ENCODE measurements at regions not wholly inside any gene's neighbourhood (a gene's known extent, or its start where the extent isn't known, plus 50 kb on each side); places are given as distances from the start of the nearest gene placed in this dataset.

GRCh38 chr6:71077655-71078054 is 120.8 kb upstream of the B3GAT2 start:
- TF ChIP-seq CTCF (IDR thresholded peaks at IDR 0.05) (no peak), POLR2A (IDR thresholded peaks at IDR 0.05) (no peak)

Data from body of pancreas (tissue), 4 donors.